Gastroesophageal sphincter (tissue), 4 donors: ENCODE measurements at regions not wholly inside any gene's neighbourhood (a gene's known extent, or its start where the extent isn't known, plus 50 kb on each side); places are given as distances from the start of the nearest gene placed in this dataset.

ENCODE experiments used
- ATAC-seq: fragments of 150-250 bp; one replicate; pipeline ENCODE4 v1.9.1; 2016; ENCODE audit warnings: mild to moderate bottlenecking, moderate library complexity
- H3K27ac ChIP-seq, 4 donors: fragments of 200-600 bp; sonication (generic) in 3 of 4; 1 replicate in 3 of 4; 2 replicates in 1 of 4; pipeline ENCODE4 v1.5.1; 2016 to 2019
- H3K27me3 ChIP-seq: fragments of 200-600 bp; sonication (generic); one replicate; pipeline ENCODE4 v1.5.1; 2019
- H3K36me3 ChIP-seq, 2 donors: fragments of 200-600 bp; sonication (generic); one replicate each; pipeline ENCODE4 v1.5.1; 2019; ENCODE audit warnings: control low read depth in 1 of 2
- H3K4me1 ChIP-seq, 3 donors: fragments of 200-600 bp; sonication (generic); 1 replicate in 2 of 3; 2 replicates in 1 of 3; pipeline ENCODE4 v1.5.1; 2016 to 2019; ENCODE audit warnings: control low read depth in 2 of 3
- H3K4me3 ChIP-seq, 2 donors: fragments of 200-600 bp; sonication (generic); one replicate each; pipeline ENCODE4 v1.5.1; 2019; ENCODE audit warnings: mild to moderate bottlenecking in 1 of 2, moderate library complexity in 1 of 2
- H3K9me3 ChIP-seq, 3 donors: fragments of 200-600 bp; sonication (generic); one replicate each; pipeline ENCODE4 v1.5.1; 2017 to 2019; ENCODE audit warnings: control low read depth in 2 of 3
- EP300 ChIP-seq: sonication (generic); formaldehyde crosslinking; IDR thresholded peaks from one replicate; pipeline ENCODE4 v1.6.1; 2017; ENCODE audit warnings: antibody characterized with exemption, mild to moderate bottlenecking
- POLR2A ChIP-seq, 2 donors: fragments of 450-650 bp; IDR thresholded peaks; one replicate each; pipeline ENCODE4 v1.6.1; 2017; ENCODE audit warnings: antibody characterized with exemption in 2 of 2, mild to moderate bottlenecking in 2 of 2, moderate library complexity in 1 of 2
- POLR2AphosphoS5 ChIP-seq: sonication (generic); formaldehyde crosslinking; IDR thresholded peaks from one replicate; pipeline ENCODE4 v1.6.1; 2017; ENCODE audit warnings: antibody characterized with exemption
- WGBS, 2 donors: methylation state at CpG; one replicate each; pipeline ENCODE4 v1.1.5; 2018; ENCODE audit warnings: low coverage in 1 of 2; 5-methylcytosine and 5-hydroxymethylcytosine counted together
- TF ChIP-seq, protein P1 (sequence below), 4 experiments: fragments of 200-600 bp in 2 of 4; fragments of 450-650 bp in 2 of 4; sonication (generic) in 1 of 4; IDR thresholded peaks; one replicate each; pipeline ENCODE4 v1.5.1; 2017 to 2019; ENCODE audit warnings: antibody characterized with exemption in 4 of 4, mild to moderate bottlenecking in 2 of 4, moderate library complexity in 2 of 4

GRCh38 chr18:24530630-24531111 lies 70.2 kb downstream of the HRH4 start:
- TF ChIP-seq EP300: no peak
- no peak for TF ChIP-seq POLR2AphosphoS5
- TF ChIP-seq POLR2A (IDR thresholded peaks at IDR 0.05): no peak
- TF ChIP-seq, protein P1, sequence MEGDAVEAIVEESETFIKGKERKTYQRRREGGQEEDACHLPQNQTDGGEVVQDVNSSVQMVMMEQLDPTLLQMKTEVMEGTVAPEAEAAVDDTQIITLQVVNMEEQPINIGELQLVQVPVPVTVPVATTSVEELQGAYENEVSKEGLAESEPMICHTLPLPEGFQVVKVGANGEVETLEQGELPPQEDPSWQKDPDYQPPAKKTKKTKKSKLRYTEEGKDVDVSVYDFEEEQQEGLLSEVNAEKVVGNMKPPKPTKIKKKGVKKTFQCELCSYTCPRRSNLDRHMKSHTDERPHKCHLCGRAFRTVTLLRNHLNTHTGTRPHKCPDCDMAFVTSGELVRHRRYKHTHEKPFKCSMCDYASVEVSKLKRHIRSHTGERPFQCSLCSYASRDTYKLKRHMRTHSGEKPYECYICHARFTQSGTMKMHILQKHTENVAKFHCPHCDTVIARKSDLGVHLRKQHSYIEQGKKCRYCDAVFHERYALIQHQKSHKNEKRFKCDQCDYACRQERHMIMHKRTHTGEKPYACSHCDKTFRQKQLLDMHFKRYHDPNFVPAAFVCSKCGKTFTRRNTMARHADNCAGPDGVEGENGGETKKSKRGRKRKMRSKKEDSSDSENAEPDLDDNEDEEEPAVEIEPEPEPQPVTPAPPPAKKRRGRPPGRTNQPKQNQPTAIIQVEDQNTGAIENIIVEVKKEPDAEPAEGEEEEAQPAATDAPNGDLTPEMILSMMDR (IDR thresholded peaks at IDR 0.05): no peak
- no peak overlapping the region for H3K4me3 ChIP-seq
- no peaks in the 10 kb centered on the region for H3K36me3 ChIP-seq
- H3K9me3 ChIP-seq: no peaks in the 10 kb centered on the region
- H3K27me3 ChIP-seq: peaks cover 18% of the 10 kb centered on the region
- H3K27ac ChIP-seq: no peak overlapping the region
- H3K4me1 ChIP-seq: no peaks in the 10 kb centered on the region
- ATAC-seq: no peak
- WGBS, 2 donors: 11 to 20% methylated on average over 6 of the region's 6 CpGs

DNA sequence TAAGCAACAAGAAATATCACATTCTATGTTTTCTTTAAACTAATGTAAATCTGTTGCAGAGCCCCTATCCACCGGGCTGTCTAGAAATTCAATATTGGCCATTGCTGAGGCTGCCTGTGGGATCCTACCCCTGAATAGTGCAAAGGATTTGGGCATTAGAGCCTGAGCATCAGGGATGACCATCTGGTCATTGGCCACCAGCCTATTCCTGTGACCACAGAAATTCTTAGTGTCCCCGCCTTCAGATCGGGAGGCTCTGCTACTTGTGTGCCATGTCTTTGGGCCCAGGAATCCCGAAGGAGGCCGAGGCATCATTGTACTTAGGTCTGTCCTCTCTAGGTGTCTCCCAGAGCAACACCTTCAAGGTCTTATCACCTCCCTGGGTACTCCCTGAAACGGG lies 73.8 kb downstream of the HRH4 start:
- Histone ChIP-seq H3K4me3 (no peak overlapping the region), H3K9me3 (no peaks in the 10 kb centered on the region), H3K27me3 (peaks cover 18% of the 10 kb centered on the region), H3K4me1 (no peaks in the 10 kb centered on the region), H3K27ac (no peak overlapping the region), H3K36me3 (no peaks in the 10 kb centered on the region)
- WGBS, 2 donors: 90 to 95% methylated on average over 2 of the region's 6 CpGs
- no peak for ATAC-seq
- no peak for TF ChIP-seq POLR2A (IDR thresholded peaks at IDR 0.05)
- no peak for TF ChIP-seq EP300
- TF ChIP-seq, protein P1 (IDR thresholded peaks at IDR 0.05): no peak
- no peak for TF ChIP-seq POLR2AphosphoS5

DNA sequence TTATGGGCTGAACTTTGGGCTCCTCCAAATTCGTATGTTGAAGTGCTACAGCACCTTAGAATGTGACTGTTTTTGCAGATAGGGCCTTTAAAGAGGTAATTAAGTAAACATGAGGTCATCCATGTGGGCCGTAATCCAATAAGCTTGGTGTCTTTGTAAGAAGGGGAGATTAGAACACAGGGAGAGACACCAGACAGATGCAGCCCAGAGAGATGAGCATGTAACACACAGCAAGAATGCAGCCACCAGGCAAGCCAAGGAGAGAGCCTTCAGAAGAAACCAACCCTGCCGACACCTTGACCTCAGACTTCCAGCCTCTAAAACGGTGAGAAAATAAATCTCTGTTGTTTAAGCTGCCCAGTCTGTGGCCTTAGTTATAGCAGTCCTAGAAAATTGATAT lies 74.3 kb downstream of the HRH4 start:
- no peaks in the 10 kb centered on the region for H3K9me3 ChIP-seq
- 58 to 85% methylated on average over 3 to 4 of the region's 4 CpGs for WGBS, 2 donors
- ATAC-seq: no peak

GRCh38 chr18:24535527-24536295 lies 75.3 kb downstream of the HRH4 start:
- TF ChIP-seq EP300 (no peak), POLR2A (IDR thresholded peaks at IDR 0.05) (no peak), POLR2AphosphoS5 (no peak)
- TF ChIP-seq, protein P1 (IDR thresholded peaks at IDR 0.05): no peak

More for the DNA sequence above, 74.3 kb downstream of the HRH4 start:
- Histone ChIP-seq H3K36me3 (no peaks in the 10 kb centered on the region), H3K27ac (no peak overlapping the region), H3K4me1 (no peaks in the 10 kb centered on the region), H3K4me3 (no peak overlapping the region), H3K27me3 (peaks cover 18% of the 10 kb centered on the region)
- TF ChIP-seq POLR2A (IDR thresholded peaks at IDR 0.05) (no peak), POLR2AphosphoS5 (no peak), EP300 (no peak)
- TF ChIP-seq, protein P1 (IDR thresholded peaks at IDR 0.05): no peak

GRCh38 chr18:24536326-24536725 lies 75.9 kb downstream of the HRH4 start:
- TF ChIP-seq POLR2A (IDR thresholded peaks at IDR 0.05) (no peak), POLR2AphosphoS5 (no peak), EP300 (no peak)
- TF ChIP-seq, protein P1 (IDR thresholded peaks at IDR 0.05): no peak
- H3K4me3 ChIP-seq: no peak overlapping the region
- no peaks in the 10 kb centered on the region for H3K4me1 ChIP-seq
- H3K9me3 ChIP-seq: no peaks in the 10 kb centered on the region
- WGBS, 2 donors: 39 to 46% methylated on average over 4 of the region's 4 CpGs
- H3K36me3 ChIP-seq: no peaks in the 10 kb centered on the region
- no peak for ATAC-seq
- peaks cover 18% of the 10 kb centered on the region for H3K27me3 ChIP-seq
- no peak overlapping the region for H3K27ac ChIP-seq

More at GRCh38 chr18:24535527-24536295, 75.3 kb downstream of the HRH4 start:
- H3K4me1 ChIP-seq: no peaks in the 10 kb centered on the region
- no peak for ATAC-seq
- peaks cover 18% of the 10 kb centered on the region for H3K27me3 ChIP-seq
- H3K27ac ChIP-seq: no peak overlapping the region
- no peaks in the 10 kb centered on the region for H3K9me3 ChIP-seq
- no peak overlapping the region for H3K4me3 ChIP-seq
- no peaks in the 10 kb centered on the region for H3K36me3 ChIP-seq
- WGBS, 2 donors: 45 to 67% methylated on average over 3 of the region's 3 CpGs
